ENCODE measurements at regions not wholly inside any gene's neighbourhood (a gene's known extent, or its start where the extent isn't known, plus 50 kb on each side); places are given as distances from the start of the nearest gene placed in this dataset.

GRCh38 chr17:34798581-34798980, 162.7 kb downstream of the CCT6B start:
- Mint-ChIP-seq H3K4me1 (no peaks in the 10 kb centered on the region), H3K9me3 (peaks cover 0 to 17% (median 5%) of the 10 kb centered on the region in 8 donors), H3K4me3 (no peak overlapping the region), H3K27me3 (peaks cover 10 to 13% of the 10 kb centered on the region in 2 donors), H3K27ac (no peak overlapping the region), H3K36me3 (no peaks in the 10 kb centered on the region)
- intact Hi-C loops (cut with micrococcal nuclease), result no loop called here
- Histone ChIP-seq H3K9me3 (ENCODE audit: control insufficient read depth in 1 of 2, low read length in 2 of 2) (no peaks in the 10 kb centered on the region), H3K4me3 (ENCODE audit: low read length in 2 of 2) (no peak overlapping the region), H3K27ac (ENCODE audit: low read depth, low read length) (no peak overlapping the region), H3K27me3 (ENCODE audit: insufficient read depth, low read length) (no peaks in the 10 kb centered on the region), H3K4me1 (ENCODE audit: insufficient read depth, low read length) (no peaks in the 10 kb centered on the region), H3K36me3 (ENCODE audit: insufficient read depth, low read length) (no peaks in the 10 kb centered on the region)
- ChIA-PET POLR2A (ENCODE audit: partially characterized antibody) (no interaction called here), CTCF (ENCODE audit: partially characterized antibody) (no interaction called here)
- DNase-seq, result no peak

GRCh38 chr17:34797720-34798119, 163.5 kb downstream of the CCT6B start:
- ChIA-PET CTCF (ENCODE audit: partially characterized antibody) (no interaction called here), POLR2A (ENCODE audit: partially characterized antibody) (no interaction called here)
- H3K9me3 ChIP-seq (ENCODE audit: control insufficient read depth in 1 of 2, low read length in 2 of 2), result no peaks in the 10 kb centered on the region
- peaks cover 8 to 10% of the 10 kb centered on the region in 2 donors for H3K27me3 Mint-ChIP-seq
- H3K9me3 Mint-ChIP-seq, result peaks cover 0 to 15% (median 4%) of the 10 kb centered on the region in 8 donors
- intact Hi-C loops (cut with micrococcal nuclease), result no loop called here
- no peaks in the 10 kb centered on the region for H3K36me3 Mint-ChIP-seq
- no peak for DNase-seq
- no peaks in the 10 kb centered on the region for H3K4me1 Mint-ChIP-seq
- no peaks in the 10 kb centered on the region for H3K27me3 ChIP-seq (ENCODE audit: insufficient read depth, low read length)
- no peak overlapping the region for H3K27ac ChIP-seq (ENCODE audit: low read depth, low read length)
- H3K4me1 ChIP-seq (ENCODE audit: insufficient read depth, low read length), result no peaks in the 10 kb centered on the region
- no peak overlapping the region for H3K4me3 ChIP-seq (ENCODE audit: low read length in 2 of 2)
- H3K36me3 ChIP-seq (ENCODE audit: insufficient read depth, low read length), result no peaks in the 10 kb centered on the region
- no peak overlapping the region for H3K4me3 Mint-ChIP-seq
- H3K27ac Mint-ChIP-seq, result no peak overlapping the region

GRCh38 chr17:34793231-34793908, 167.9 kb downstream of the CCT6B start:
- H3K9me3 Mint-ChIP-seq, result peaks cover 0 to 2% (median 0%) of the 10 kb centered on the region in 8 donors
- no peaks in the 10 kb centered on the region for H3K36me3 Mint-ChIP-seq
- H3K9me3 ChIP-seq (ENCODE audit: control insufficient read depth in 1 of 2, low read length in 2 of 2), result no peaks in the 10 kb centered on the region
- intact Hi-C loops (cut with micrococcal nuclease), result no loop called here
- H3K4me1 Mint-ChIP-seq, result no peaks in the 10 kb centered on the region
- H3K27me3 ChIP-seq (ENCODE audit: insufficient read depth, low read length), result no peaks in the 10 kb centered on the region
- H3K36me3 ChIP-seq (ENCODE audit: insufficient read depth, low read length), result no peaks in the 10 kb centered on the region
- no peak for DNase-seq
- H3K27me3 Mint-ChIP-seq, result peaks cover 7 to 9% of the 10 kb centered on the region in 2 donors
- no peak overlapping the region for H3K4me3 ChIP-seq (ENCODE audit: low read length in 2 of 2)
- H3K4me3 Mint-ChIP-seq, result no peak overlapping the region
- ChIA-PET POLR2A (ENCODE audit: partially characterized antibody) (no interaction called here), CTCF (ENCODE audit: partially characterized antibody) (no interaction called here)
- no peak overlapping the region for H3K27ac Mint-ChIP-seq
- no peak overlapping the region for H3K27ac ChIP-seq (ENCODE audit: low read depth, low read length)
- no peaks in the 10 kb centered on the region for H3K4me1 ChIP-seq (ENCODE audit: insufficient read depth, low read length)

GRCh38 chr17:34788696-34789095, 172.6 kb downstream of the CCT6B start:
- ChIA-PET CTCF (ENCODE audit: partially characterized antibody) (no interaction called here), POLR2A (ENCODE audit: partially characterized antibody) (no interaction called here)
- Mint-ChIP-seq H3K27ac (no peak overlapping the region), H3K9me3 (peaks cover 0 to 2% (median 0%) of the 10 kb centered on the region in 8 donors), H3K4me3 (no peak overlapping the region), H3K36me3 (no peaks in the 10 kb centered on the region), H3K4me1 (no peaks in the 10 kb centered on the region), H3K27me3 (peaks cover 5 to 6% of the 10 kb centered on the region in 2 donors)
- Histone ChIP-seq H3K4me3 (ENCODE audit: low read length in 2 of 2) (no peak overlapping the region), H3K36me3 (ENCODE audit: insufficient read depth, low read length) (no peaks in the 10 kb centered on the region), H3K27ac (ENCODE audit: low read depth, low read length) (no peak overlapping the region), H3K27me3 (ENCODE audit: insufficient read depth, low read length) (no peaks in the 10 kb centered on the region), H3K4me1 (ENCODE audit: insufficient read depth, low read length) (no peaks in the 10 kb centered on the region), H3K9me3 (ENCODE audit: control insufficient read depth in 1 of 2, low read length in 2 of 2) (no peaks in the 10 kb centered on the region)
- intact Hi-C loops (cut with micrococcal nuclease), result no loop called here
- DNase-seq, result no peak

GRCh38 chr17:34784526-34784925, 176.7 kb downstream of the CCT6B start:
- ChIA-PET CTCF (ENCODE audit: partially characterized antibody) (no interaction called here), POLR2A (ENCODE audit: partially characterized antibody) (no interaction called here)
- Mint-ChIP-seq H3K27me3 (peaks cover 1 to 2% of the 10 kb centered on the region in 2 donors), H3K36me3 (no peaks in the 10 kb centered on the region), H3K4me3 (no peak overlapping the region), H3K4me1 (no peaks in the 10 kb centered on the region), H3K27ac (no peak overlapping the region), H3K9me3 (peaks cover 0 to 12% (median under 1%) of the 10 kb centered on the region in 8 donors)
- intact Hi-C loops (cut with micrococcal nuclease), result no loop called here
- Histone ChIP-seq H3K9me3 (ENCODE audit: control insufficient read depth in 1 of 2, low read length in 2 of 2) (no peaks in the 10 kb centered on the region), H3K4me3 (ENCODE audit: low read length in 2 of 2) (no peak overlapping the region), H3K27me3 (ENCODE audit: insufficient read depth, low read length) (no peaks in the 10 kb centered on the region), H3K27ac (ENCODE audit: low read depth, low read length) (no peak overlapping the region), H3K36me3 (ENCODE audit: insufficient read depth, low read length) (no peaks in the 10 kb centered on the region), H3K4me1 (ENCODE audit: insufficient read depth, low read length) (no peaks in the 10 kb centered on the region)
- DNase-seq, result no peak

GRCh38 chr17:34782271-34782670, 179.0 kb downstream of the CCT6B start:
- H3K4me3 ChIP-seq (ENCODE audit: low read length in 2 of 2), result no peak overlapping the region
- H3K4me3 Mint-ChIP-seq, result no peak overlapping the region
- CTCF ChIA-PET (ENCODE audit: partially characterized antibody), result no interaction called here
- no peak overlapping the region for H3K27ac Mint-ChIP-seq
- H3K27ac ChIP-seq (ENCODE audit: low read depth, low read length), result no peak overlapping the region
- POLR2A ChIA-PET (ENCODE audit: partially characterized antibody), result no interaction called here
- intact Hi-C loops (cut with micrococcal nuclease), result no loop called here
- H3K27me3 ChIP-seq (ENCODE audit: insufficient read depth, low read length), result no peaks in the 10 kb centered on the region
- H3K4me1 ChIP-seq (ENCODE audit: insufficient read depth, low read length), result no peaks in the 10 kb centered on the region
- H3K4me1 Mint-ChIP-seq, result peaks cover 0 to 4% (median 1%) of the 10 kb centered on the region in 4 donors
- H3K9me3 Mint-ChIP-seq, result peaks cover 0 to 16% (median 4%) of the 10 kb centered on the region in 8 donors
- H3K36me3 Mint-ChIP-seq, result no peaks in the 10 kb centered on the region
- no peak for DNase-seq
- H3K9me3 ChIP-seq (ENCODE audit: control insufficient read depth in 1 of 2, low read length in 2 of 2), result no peaks in the 10 kb centered on the region
- peaks cover 4 to 9% of the 10 kb centered on the region in 2 donors for H3K27me3 Mint-ChIP-seq
- no peaks in the 10 kb centered on the region for H3K36me3 ChIP-seq (ENCODE audit: insufficient read depth, low read length)

- no peaks in the 10 kb centered on the region for H3K4me1 ChIP-seq (ENCODE audit: insufficient read depth, low read length)
- no peak overlapping the region for H3K4me3 Mint-ChIP-seq
- no peaks in the 10 kb centered on the region for H3K27me3 ChIP-seq (ENCODE audit: insufficient read depth, low read length)
- H3K27me3 Mint-ChIP-seq, result peaks cover 6 to 12% of the 10 kb centered on the region in 2 donors
- intact Hi-C loops (cut with micrococcal nuclease), result no loop called here
- peaks cover 0 to 16% (median 4%) of the 10 kb centered on the region in 8 donors for H3K9me3 Mint-ChIP-seq
- H3K4me1 Mint-ChIP-seq, result peaks cover 0 to 4% (median 1%) of the 10 kb centered on the region in 4 donors
- no peak overlapping the region for H3K27ac Mint-ChIP-seq
- H3K9me3 ChIP-seq (ENCODE audit: control insufficient read depth in 1 of 2, low read length in 2 of 2), result no peaks in the 10 kb centered on the region
- CTCF ChIA-PET (ENCODE audit: partially characterized antibody), result no interaction called here
- H3K36me3 ChIP-seq (ENCODE audit: insufficient read depth, low read length), result no peaks in the 10 kb centered on the region
- no peak overlapping the region for H3K4me3 ChIP-seq (ENCODE audit: low read length in 2 of 2)
- H3K36me3 Mint-ChIP-seq, result no peaks in the 10 kb centered on the region
- no peak overlapping the region for H3K27ac ChIP-seq (ENCODE audit: low read depth, low read length)
- no peak for DNase-seq
- POLR2A ChIA-PET (ENCODE audit: partially characterized antibody), result no interaction called here
Measured at GRCh38 chr17:34781571-34782108, 179.6 kb downstream of the CCT6B start.

Data from CD4-positive, alpha-beta memory T cell (primary cell).